HG02678 (cell line): ENCODE measurements at regions not wholly inside any gene's neighbourhood (a gene's known extent, or its start where the extent isn't known, plus 50 kb on each side); places are given as distances from the start of the nearest gene placed in this dataset.
"Not testable (repeated sequence)": the region's sequence is repeated elsewhere in the genome, so short reads cannot be mapped to it uniquely, and the experiment has no call there.

Experiments used
- ATAC-seq: cut with Tn5 transposase; IDR thresholded peaks from one replicate; pipeline ENCODE4 v1.9.1; 2021; ENCODE audit warnings: mild to moderate bottlenecking, moderate library complexity; ENCODE audit not compliant: unreplicated experiment

DNA sequence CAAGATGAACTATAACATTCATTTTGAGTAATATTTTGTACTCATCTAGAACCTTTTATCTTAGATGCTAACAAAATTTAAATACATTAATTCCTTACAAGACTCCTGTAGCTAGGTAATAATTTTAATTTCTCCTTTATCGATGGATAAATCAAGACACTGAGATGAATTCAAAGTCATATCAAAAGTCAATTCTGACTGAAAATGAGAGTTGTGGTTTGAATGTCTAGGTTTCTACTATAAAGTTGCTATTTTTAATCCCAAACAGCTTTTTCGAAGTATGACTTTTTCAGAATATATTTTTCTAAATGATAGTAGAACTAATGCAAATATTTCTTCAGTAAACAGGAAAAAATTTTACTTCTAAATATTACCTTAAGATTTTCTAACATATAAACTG, 491.7 kb upstream of the FAM174A start:
- ATAC-seq = no peak

DNA sequence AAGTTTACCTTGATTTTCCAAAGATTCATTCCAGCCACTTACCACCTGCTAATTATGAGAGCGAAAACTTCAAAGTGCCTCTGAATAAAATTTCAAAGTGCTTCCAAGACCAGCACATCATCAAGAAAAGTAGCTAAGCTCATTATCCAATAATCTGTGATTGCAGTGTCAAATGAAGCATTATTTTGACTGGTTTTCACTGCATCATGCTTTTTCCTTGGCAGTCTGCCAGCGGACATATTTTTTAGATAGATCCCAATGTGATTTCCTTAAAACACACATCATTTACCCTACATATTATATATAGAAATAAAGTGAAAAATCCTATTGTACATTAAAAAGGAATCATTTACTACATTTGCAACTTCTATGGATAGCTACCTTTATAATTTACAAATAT, 508.6 kb upstream of the FAM174A start:
- no peak for ATAC-seq

GRCh38 chr5:100023536-100023935, 511.6 kb upstream of the FAM174A start:
- ATAC-seq = no peak

DNA sequence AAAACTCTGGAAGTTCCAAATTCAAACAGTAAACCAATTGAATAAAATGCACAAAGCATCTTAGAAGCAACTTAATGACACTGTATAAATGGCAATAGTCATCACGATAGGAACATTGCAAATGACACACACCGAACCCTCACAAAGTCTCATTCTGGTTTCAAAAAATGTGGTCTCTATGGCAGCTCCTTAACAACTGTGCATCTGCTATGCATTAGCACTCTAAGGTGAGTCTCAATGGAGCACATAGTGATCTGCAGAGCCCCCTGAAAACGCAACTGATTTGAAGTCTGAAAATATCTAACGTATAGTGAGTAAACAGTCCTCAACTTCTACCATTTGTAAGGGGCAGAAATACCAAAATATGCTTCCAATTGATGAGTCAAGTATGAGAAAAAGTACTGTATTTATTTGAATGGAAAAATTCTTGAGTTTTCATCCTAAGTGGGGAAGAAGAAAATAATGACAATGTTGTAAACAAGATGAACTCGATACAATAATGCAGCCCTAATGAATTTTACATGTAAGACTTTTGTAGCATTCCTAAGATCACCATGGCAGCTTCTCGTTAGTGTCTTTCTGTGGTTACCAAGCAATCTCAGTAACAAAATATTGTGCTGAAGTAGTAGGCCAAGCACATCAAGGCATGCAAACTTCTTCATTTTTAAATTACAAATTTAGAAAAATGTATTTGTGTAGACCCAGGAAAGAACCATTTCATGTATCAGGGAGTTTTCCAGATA, 517.5 kb upstream of the FAM174A start:
- ATAC-seq = no peak

DNA sequence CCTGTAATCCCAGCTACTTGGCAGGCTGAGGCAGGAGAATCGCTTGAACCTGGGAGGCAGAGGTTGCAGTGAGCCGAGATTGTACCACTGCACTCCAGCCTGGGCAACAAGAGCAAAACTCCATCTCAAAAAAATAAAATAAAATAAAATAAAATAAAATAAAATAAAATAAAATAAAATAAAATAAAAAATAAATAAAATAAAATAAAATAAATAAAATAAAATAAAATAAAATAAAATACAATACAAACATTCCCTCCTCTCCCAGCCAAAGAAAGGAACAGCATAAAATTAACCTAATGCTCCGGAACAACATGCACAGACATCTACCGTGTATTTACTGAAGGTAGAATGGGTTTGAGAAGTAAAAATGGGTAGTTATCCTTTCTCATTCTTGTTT, 521.9 kb upstream of the FAM174A start:
- not testable (repeated sequence) for ATAC-seq

- ATAC-seq = not testable (repeated sequence)
These were observed 524.0 kb upstream of the FAM174A start for GRCh38 chr5:100011160-100011559.

GRCh38 chr5:100004969-100005368, 530.2 kb upstream of the FAM174A start:
- ATAC-seq = no peak

DNA sequence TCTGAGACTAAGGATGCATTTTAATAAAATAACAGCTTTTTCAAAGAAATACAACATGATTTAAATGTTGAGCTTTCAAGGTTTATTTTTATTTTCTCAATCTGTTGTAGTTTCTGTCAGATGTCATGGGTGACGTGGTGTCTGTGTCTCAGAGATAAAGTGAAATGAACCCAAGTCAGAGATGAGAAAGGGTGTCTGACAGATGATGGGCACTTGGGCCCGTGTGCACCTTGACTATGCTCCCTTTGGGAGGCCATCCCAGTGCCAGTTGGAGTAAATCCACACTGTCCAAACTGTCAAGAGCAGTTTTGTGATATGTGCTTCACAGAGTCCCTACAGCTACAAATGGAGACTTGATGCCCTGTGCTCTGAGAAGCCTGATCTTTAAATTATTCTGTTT, 536.9 kb upstream of the FAM174A start:
- no peak for ATAC-seq

- no peak for ATAC-seq
These were observed 539.8 kb upstream of the FAM174A start for GRCh38 chr5:99995407-99995806.

- no peak for ATAC-seq
These were observed 561.4 kb upstream of the FAM174A start for GRCh38 chr5:99973779-99974178.

- no peak for ATAC-seq
These were observed 579.2 kb upstream of the FAM174A start for GRCh38 chr5:99955962-99956361.

GRCh38 chr5:99955006-99955405, 580.2 kb upstream of the FAM174A start:
- no peak for ATAC-seq

DNA sequence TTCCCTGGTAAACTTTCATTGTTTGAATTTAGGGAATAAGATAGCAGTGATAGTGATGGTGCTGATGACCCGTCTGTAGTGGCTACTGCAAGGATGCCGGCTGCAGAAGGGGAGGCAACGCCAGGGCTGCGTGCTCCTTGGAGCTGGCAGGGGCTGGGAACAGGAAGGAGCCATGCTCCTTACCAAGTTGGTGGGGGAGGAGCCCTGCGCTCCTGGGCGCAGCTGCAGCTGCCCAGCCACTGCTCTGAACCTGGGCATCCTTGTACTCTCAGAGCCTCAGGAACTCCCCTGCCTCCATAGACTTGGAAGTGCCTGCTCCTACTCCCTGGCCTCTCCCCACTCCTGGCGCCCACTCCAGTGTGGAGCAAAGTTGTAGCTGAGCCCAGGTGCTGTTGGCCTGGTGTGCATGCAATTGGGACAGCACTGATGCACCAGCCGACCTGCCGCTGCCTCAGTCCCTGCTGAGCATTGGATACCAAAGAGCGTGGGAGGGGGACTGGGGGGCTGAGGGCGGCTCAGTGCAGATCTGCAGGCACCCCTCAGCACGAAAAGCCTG, 585.1 kb upstream of the FAM174A start:
- no peak for ATAC-seq

- ATAC-seq = no peak
These were observed 585.8 kb upstream of the FAM174A start for GRCh38 chr5:99949361-99949760.

- ATAC-seq = no peak
These were observed 586.3 kb upstream of the FAM174A start for GRCh38 chr5:99948850-99949249.

DNA sequence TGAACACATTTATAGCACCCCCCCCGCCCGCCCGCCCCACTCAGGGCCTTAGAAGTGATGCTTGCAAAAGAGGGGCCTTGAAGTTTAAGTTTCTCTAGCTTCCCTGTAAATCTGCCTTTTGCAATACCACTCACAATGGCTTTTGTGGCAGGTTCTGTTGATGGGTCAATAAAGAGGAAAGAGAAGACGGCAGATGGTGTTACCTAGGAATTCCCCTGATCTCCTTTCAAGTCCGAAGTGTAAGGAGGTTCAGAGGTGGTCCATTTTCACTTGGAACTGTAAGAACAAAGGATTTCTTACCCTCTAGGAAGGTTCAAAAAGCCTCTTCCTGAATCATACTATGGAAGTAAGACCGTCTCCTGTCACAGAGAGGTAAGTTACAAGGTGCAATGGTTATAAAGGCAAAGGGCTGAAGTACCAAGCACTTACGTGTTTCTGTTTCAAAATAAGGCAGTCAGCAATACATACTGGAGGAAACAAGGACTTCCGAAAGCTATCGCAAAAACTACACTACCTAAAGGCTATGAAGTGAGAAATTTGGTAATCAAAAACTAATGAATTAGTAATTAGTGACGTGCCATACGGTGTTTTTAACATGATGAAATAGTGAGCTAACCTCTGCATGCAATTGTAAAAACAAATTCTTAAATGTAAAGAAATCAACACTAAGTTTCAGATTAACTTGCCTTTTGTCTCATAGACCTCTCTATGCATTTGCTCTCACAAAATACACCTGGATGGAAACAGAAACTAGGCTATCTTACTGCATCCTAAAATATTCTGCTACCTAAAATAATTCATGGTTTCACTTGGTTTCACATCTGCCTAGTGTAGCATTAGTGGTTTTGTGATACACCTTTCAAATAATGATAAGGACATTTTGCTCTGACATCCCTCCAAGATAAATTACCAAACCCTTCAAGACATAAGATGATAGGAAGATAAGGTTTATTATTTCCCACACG, 589.4 kb upstream of the FAM174A start:
- ATAC-seq = peak; percentile 54

DNA sequence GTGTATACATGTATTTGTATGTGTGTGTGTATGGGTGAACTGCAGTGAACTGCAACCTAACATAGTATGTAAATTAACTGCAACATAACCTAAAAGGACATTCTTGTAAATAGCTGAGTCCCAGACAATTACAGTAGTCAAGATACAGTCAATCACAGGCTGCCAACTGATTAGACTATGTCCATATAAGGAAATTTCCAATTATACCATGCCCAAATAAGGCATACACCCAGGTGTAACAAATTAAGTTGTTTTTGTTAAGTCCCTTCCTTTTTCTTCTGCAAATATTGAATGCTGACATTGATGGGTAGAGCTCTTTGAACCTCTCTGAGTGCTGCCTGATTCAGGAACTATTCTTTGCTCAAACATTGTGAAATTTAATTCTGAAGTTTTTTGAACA, 594.6 kb upstream of the FAM174A start:
- no peak for ATAC-seq

DNA sequence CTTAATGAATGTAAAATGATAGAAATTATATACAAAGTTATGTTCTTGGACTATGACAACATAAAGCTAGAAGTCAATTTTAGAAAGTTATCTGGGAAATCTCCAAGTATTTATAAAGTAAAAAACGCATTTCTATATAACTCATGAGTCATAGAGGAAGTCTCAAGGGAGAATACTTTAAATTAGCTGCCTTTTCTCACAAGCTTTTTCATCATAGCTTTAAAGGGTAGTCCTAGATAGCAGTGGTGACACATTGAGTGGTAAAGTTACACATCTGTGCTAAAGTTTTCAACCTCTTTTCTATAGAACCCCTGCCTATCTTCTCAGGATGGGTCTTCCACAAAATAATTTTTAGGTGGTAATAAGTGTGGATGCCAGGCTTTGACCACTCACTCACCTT, 598.3 kb upstream of the FAM174A start:
- no peak for ATAC-seq

DNA sequence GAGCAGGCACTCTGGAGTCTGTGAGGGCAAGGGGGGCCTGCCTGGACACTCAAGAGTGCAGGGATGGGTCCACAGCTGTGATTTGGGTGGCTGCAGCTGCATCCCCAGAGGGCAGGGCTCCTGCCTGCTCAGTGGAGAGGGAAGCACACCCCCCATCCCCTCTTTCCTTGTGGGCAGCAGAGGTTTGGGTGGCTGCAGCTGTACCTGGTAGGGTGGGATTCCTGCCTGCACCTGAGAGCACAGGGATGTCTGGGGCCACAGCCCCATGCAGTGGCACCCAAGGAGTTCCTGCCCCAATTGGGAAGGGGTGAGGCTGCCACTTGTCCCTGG, 605.4 kb upstream of the FAM174A start:
- no peak for ATAC-seq

- ATAC-seq = no peak
These were observed 605.9 kb upstream of the FAM174A start for GRCh38 chr5:99929067-99929805.

- ATAC-seq = no peak
These were observed 606.7 kb upstream of the FAM174A start for GRCh38 chr5:99928490-99928889.
